ENCODE measurements at regions not wholly inside any gene's neighbourhood (a gene's known extent, or its start where the extent isn't known, plus 50 kb on each side); places are given as distances from the start of the nearest gene placed in this dataset.
"Not testable (repeated sequence)": the region's sequence is repeated elsewhere in the genome, so short reads cannot be mapped to it uniquely, and the experiment has no call there.

DNA sequence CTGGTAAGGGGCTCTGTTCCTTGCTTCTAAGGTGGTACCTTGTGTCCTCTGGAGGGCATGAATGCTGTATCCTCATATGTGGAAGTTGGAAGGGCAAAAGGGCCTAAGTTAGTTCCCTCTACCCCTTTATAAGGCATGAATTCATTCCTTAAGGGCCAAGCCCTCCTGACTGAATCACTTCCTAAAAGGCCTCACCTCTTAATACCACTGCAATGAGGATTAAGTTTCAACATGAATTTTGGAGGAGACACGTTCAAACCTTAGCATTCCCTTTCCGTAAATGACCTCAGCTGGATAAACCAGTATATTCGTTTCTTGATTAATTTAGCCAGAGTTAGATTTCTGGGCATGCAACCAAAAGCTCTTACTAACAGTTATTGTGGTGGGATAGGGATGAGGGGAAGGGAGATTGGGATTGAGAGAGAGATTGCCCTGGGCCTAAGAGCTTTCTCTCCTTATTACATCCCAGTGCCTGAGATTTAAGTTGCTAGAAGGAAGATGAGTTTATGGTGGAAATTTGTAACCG, 70.8 kb downstream of the NPIPA7 start:
- TF ChIP-seq, protein P1, sequence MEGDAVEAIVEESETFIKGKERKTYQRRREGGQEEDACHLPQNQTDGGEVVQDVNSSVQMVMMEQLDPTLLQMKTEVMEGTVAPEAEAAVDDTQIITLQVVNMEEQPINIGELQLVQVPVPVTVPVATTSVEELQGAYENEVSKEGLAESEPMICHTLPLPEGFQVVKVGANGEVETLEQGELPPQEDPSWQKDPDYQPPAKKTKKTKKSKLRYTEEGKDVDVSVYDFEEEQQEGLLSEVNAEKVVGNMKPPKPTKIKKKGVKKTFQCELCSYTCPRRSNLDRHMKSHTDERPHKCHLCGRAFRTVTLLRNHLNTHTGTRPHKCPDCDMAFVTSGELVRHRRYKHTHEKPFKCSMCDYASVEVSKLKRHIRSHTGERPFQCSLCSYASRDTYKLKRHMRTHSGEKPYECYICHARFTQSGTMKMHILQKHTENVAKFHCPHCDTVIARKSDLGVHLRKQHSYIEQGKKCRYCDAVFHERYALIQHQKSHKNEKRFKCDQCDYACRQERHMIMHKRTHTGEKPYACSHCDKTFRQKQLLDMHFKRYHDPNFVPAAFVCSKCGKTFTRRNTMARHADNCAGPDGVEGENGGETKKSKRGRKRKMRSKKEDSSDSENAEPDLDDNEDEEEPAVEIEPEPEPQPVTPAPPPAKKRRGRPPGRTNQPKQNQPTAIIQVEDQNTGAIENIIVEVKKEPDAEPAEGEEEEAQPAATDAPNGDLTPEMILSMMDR (IDR thresholded peaks at IDR 0.05; ENCODE audit: borderline replicate concordance, extremely low read depth, low read length, poor library complexity, severe bottlenecking) = not testable (repeated sequence)
- TF ChIP-seq EZH2 (IDR thresholded peaks at IDR 0.05; ENCODE audit: borderline replicate concordance, low read depth, low read length, severe bottlenecking) = not testable (repeated sequence)

All from DND-41 (cell line).